NOMO-1 treated with DMSO at 0.1 percent for 48 hours (cell line): ENCODE measurements at regions not wholly inside any gene's neighbourhood (a gene's known extent, or its start where the extent isn't known, plus 50 kb on each side); places are given as distances from the start of the nearest gene placed in this dataset.
"Not testable (repeated sequence)": the region's sequence is repeated elsewhere in the genome, so short reads cannot be mapped to it uniquely, and the experiment has no call there.

Experiments used
- DNase-seq: peaks from one replicate; lab custom pipeline; 2025; ENCODE audit not compliant: unreplicated experiment; lab: John Stamatoyannopoulos, UW

DNA sequence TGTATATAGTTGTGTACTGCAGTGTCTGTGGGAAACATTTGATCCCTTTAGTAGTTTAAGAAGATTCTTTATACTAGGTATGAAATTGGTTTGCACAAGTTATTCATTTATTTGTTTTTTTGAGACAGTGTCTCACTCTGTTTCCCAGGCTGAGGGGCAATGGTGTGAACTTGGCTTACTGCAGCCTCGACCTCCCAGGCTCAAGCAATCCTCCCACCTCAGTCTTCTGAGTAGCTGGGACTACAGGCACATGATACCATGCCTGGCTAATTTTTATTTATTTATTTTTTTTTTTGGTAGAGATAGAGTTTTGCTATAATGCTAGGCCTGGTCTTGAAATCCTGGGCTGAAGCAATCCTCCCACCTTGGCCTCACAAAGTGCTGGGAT lies 209.4 kb downstream of the RASSF9 start:
- no peak for DNase-seq

- no peak for DNase-seq
These were observed 208.6 kb downstream of the RASSF9 start for GRCh38 chr12:85627584-85627983.

GRCh38 chr12:85628562-85628961 lies 207.6 kb downstream of the RASSF9 start:
- DNase-seq, result not testable (repeated sequence)

DNA sequence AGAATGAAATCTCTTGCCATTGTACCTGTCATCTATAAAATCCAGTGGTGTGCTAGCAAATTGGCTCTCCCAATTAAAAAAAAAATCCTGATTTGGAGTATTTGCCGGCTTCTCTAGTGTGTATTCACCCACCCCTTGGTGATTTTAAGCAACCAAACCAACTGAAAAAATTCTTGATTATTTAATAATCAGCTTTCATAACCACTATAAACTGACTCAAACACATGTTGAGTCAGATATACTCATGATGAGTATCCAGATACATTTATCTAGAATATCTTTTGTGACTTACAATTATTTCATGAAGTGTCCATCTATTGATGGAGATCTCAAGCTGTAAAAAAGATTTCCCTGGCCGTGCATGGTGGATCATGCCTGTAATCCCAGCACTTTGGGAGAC lies 205.4 kb downstream of the RASSF9 start:
- DNase-seq, result no peak

- no peak for DNase-seq
These were observed 203.8 kb downstream of the RASSF9 start for GRCh38 chr12:85632390-85632789.

DNA sequence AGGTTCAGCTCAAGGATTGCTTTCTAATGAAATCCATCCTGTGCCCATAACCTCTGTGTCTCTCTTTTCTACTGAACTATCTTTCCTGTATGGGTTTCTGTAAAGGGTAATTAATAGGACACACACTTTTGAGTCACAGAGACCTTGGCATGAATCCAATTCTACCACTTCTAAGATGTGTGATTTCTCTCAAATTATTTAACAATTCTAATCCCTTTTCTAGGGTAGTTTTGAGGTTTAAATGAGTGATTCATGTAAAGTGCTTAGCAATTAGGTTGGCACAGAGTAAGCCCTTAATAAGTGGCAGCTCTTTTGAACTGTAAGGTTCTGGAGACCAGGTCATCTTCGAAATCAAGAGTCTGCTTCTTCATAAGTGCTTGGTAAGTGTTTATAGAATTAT lies 202.7 kb downstream of the RASSF9 start:
- no peak for DNase-seq

DNA sequence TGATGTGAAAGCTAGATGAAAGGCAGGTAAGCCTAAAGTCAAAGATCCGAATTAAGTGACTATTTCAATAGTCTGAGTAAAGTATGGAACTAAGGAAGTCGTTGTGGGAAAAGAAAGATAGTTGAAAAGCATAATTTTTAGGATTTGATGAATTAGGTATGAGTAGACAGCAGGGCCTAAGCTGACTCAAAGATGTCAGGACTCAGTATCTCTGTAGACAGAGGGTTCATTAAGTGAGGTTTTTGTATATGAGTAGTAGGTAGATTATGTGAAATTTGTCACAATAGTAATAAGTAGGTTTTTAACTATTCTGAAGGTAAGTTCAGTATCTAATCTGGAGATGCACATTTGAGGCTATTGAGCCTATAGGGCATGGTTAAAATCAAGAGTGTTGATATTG lies 196.4 kb downstream of the RASSF9 start:
- DNase-seq, result no peak

GRCh38 chr12:85641796-85642195 lies 194.4 kb downstream of the RASSF9 start:
- no peak for DNase-seq

DNA sequence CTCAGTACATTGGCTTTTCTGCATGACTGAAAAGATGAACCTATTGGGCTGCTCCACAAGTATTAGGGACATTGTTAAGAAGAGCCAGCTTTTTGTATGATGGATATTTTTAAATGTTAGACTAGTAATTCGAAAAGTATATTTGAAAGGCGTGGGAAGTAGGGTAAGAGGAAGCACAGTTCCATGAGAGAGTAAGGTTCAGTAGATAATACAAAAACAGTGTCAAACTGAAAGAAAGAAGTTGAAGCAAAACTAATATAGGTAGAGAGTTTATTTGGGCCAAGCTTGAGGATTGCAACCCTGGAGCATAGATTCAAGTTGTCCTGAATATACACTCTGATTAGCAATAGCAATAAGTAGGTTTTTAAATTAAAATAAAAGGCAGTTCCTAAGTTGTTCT lies 193.9 kb downstream of the RASSF9 start:
- no peak for DNase-seq

GRCh38 chr12:85642808-85643207 lies 193.4 kb downstream of the RASSF9 start:
- peak; percentile 12 for DNase-seq

DNA sequence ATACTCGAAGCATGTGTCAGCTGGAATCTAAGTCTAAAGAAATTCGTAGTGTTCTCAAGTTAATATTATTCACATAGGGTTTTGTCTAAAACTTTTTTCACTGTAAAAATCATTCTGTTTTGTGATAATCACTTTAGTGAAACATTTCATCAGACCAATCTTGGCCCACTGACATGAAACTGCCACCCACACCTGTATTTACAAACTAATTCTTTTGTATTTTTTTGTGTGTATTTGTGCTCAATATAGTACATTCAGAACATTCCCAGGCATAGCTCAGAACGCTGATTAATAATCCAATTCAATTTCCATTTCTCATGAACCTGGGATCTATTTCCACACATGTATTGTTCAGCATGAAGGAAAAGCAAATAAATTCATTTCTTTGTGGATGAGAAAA lies 191.7 kb downstream of the RASSF9 start:
- no peak for DNase-seq

- no peak for DNase-seq
These were observed 182.3 kb downstream of the RASSF9 start for GRCh38 chr12:85653731-85654455.

DNA sequence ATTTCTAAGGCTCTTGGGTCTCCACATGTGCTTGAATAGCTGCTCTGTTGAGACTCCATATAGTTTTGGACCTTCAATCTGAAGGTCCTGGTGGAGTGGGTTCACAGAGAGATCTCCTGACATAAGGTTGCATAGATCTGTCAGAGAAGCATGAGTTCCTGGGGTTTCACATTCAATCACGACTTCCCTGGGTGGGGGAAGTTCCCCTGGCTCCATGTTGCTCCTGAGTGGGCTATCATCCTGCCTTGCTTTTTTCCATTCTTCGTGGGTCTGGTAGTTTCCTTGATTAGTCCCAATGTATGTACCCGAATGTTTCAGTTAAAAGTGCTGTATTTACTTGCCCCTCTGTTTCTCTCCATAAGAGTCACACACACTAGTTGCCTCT lies 181.8 kb downstream of the RASSF9 start:
- DNase-seq, result no peak

- DNase-seq, result no peak
These were observed 179.6 kb downstream of the RASSF9 start for GRCh38 chr12:85656561-85656960.

DNA sequence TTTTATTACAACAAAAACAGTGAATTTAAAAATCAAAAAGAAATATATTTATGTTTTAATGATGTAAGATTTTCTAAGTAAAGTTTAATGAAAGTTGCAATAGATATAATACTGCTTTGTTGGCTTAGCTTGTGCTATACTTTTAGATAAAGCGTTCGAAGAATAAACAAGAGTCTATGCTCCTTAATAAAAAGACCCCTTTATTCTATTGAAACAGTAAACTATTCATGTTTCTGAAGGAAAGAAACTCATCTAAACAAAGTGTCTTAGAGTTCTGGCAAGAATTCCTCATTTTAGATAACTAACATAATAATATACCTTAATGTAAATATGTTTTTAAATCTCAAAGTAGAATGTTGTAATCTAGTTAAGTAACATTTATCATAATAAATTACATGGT lies 179.0 kb downstream of the RASSF9 start:
- no peak for DNase-seq

DNA sequence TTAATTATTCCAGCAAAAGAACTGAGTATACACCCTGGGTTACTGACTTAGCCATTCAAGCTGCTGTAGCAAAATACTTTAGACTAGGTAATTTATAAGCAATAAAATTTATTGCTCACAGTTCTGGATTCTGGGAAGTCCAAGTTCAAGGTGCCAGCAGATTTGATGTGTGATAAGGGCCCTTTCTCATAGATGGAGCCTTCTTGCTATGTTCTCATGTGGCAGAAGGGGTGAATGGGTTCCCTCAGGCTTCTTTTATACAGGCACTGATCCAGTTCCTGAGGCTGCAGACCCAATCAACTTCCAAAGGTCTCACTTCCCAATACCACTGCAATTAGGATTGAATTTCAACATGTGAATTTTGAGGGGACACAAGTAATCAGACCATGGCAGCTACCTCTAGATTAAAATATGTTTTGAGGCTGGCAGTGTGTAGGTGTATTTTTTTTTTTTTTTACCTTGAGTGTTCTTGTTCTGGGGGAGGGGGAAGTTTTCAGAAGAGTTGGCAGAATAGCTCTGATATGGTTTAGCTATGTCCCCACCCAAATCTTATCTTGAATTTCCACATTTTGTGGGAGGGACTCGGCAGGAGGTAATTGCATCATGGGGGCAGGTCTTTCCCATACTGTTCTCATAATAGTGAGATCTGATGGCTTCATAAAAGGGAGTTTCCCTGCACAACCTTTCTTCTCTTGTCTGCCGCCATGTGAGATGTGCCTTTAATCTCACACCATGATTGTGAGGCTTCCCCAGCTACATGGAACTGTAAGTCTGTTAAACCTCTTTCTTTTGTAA lies 178.2 kb downstream of the RASSF9 start:
- no peak for DNase-seq

- DNase-seq, result no peak
These were observed 176.3 kb downstream of the RASSF9 start for GRCh38 chr12:85659754-85660530.

DNA sequence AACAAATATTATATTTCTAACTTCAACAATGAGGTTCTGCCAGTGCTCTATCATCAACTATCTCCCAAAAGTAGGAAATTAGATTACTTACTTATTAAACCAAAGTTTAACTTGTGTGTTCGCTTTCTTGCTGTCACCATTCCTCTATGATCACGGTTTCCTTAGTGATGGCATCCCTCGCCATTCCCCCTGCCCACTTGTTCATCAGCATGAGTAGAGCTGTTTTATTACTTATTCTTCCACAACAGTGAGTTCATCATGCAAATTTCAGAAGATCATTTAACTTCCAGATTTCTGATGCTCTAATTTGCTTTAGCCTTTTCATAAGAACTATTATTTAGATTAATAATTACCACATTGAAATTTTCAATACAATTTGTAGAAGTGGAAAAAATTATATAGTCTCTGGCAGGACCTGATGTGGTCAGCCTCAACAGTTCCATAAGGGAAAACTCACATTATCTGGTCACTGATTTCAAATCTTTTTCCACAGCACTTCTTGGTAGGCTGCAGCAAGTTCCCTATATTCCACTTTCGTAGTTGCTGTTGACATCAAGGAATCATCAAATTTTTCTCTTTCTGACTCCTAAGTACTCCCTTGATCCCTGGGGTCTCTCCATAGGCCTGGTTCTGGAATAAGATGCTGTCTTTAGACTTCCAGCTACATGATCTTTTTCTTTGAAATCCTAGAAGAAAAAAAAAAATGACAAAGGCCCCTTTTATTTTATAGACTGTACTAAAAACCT lies 174.6 kb downstream of the RASSF9 start:
- no peak for DNase-seq

DNA sequence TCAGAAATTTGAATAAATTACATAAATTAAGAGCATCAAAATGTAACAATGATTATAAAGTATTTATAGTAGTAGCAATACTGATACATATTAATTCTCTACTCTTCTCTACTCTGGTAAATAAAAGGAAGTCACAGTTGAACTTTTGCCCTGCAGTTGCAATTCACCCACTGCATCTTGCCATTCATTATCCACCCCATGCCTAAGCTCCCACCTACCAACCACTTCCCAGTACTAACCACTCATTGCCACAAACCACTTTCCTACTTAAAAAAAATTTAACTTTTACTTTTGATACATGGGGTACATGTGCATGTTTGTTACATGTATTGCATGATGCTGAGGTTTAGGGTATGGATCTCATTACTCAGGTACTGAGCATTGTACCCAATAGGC lies 174.0 kb downstream of the RASSF9 start:
- DNase-seq, result no peak

DNA sequence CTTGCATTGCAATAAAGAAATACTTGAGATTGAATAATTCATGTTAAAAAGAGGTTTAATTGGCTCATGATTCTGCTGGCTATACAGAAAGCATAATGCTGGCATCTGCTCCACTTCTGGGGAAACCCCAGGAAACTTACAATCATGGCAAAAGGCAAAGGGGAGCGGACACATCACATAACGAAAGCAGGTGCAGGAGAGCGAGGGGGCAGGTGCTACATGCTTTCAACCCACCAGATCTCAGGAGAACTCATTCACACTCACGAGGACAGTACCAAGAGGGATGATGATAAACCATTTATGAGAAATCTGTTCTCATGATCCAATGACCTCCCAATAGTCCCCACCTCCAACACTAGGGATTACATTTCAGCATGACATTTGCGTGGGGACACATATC lies 172.6 kb downstream of the RASSF9 start:
- no peak for DNase-seq

- DNase-seq, result no peak
These were observed 171.8 kb downstream of the RASSF9 start for GRCh38 chr12:85664429-85664828.
